ENCODE measurements at regions not wholly inside any gene's neighbourhood (a gene's known extent, or its start where the extent isn't known, plus 50 kb on each side); places are given as distances from the start of the nearest gene placed in this dataset.

- TF ChIP-seq POLR2AphosphoS5 (IDR thresholded peaks at IDR 0.05; ENCODE audit: low read depth, low read length) (no peak), POLR2A (IDR thresholded peaks at IDR 0.05; ENCODE audit: low read depth, low read length) (no peak), TAF1 (IDR thresholded peaks at IDR 0.05; ENCODE audit: low read depth, low read length) (no peak), SPI1 (IDR thresholded peaks at IDR 0.05; ENCODE audit: low read depth, low read length) (no peak)
These were observed 58.1 kb upstream of the CBFA2T3 start for GRCh38 chr16:89034971-89035668.

Data from GM12891 (cell line).